Stimulated activated CD8-positive, alpha-beta memory T cell treated with anti-CD3 and anti-CD28 coated beads, Interleukin-2, amount 100 ng/mL, for 48 hours (primary cell): ENCODE measurements at regions not wholly inside any gene's neighbourhood (a gene's known extent, or its start where the extent isn't known, plus 50 kb on each side); places are given as distances from the start of the nearest gene placed in this dataset.

ENCODE experiments used
- DNase-seq, 2 donors: peaks; one replicate each; pipeline ENCODE4 v3.0.0-alpha.2; 2020; ENCODE audit warnings: low read depth in 2 of 2

- DNase-seq, result no peak
Observed at GRCh38 chr10:128967980-128968756, 498.9 kb upstream of the MGMT start.

DNA sequence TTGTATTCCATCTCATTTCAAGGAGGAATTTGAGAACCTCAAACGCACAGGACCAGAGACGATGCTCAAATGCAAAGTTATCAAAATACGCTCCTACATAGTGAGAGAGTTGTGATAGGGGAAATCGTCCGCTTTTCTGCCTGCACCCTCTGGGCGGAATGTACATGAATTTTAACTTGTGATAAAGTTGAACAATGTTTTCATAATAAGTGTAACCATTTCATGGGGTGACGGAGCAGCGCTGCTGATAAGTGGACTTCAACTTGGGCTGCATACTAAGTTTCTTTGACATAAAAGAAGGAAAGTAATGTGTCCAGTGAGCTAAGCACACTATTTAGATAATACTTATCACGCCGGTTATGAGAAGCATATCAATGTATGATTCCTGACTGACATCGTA lies 497.5 kb upstream of the MGMT start:
- DNase-seq, result no peak

- DNase-seq, result no peak
Observed at GRCh38 chr10:128971374-128972035, 495.5 kb upstream of the MGMT start.

DNA sequence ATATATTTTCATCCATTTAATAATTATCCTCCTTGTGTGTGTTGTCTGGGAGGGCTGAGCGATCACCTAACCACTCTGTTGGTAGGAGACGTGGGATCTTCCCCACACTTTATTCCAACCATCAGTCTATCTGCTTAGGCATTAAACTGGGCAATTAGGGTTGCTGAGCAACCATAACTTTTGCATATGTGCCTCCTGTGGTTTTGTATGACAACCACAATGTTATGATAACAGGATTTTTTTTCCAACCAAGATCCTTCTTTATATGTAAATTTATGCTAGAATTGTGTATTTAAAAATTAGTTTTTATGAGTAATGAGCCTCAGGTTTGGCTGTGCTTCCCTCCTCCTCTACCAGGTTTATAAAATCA lies 495.0 kb upstream of the MGMT start:
- DNase-seq, result no peak

- DNase-seq, result no peak
Observed at GRCh38 chr10:128973221-128973620, 493.8 kb upstream of the MGMT start.

DNA sequence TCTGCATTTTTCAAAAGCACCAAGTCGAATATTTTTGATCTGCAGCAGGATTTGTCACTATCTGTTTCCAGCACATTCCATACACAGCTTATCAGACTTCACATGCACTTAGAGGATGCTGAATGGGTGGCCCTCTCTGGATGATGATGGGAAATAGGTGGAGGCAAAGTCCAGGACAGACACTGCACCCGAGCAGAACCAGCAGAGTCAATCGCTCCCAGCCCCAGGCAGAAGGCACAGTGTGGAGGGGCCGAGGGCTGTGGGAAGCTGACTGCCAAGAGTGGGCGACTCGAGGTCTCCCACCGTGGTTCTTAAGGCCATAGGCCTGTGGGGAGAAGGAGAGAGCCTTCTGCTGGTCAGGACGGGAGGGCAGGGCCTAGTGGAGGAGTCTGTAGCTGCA lies 490.2 kb upstream of the MGMT start:
- no peak for DNase-seq

DNA sequence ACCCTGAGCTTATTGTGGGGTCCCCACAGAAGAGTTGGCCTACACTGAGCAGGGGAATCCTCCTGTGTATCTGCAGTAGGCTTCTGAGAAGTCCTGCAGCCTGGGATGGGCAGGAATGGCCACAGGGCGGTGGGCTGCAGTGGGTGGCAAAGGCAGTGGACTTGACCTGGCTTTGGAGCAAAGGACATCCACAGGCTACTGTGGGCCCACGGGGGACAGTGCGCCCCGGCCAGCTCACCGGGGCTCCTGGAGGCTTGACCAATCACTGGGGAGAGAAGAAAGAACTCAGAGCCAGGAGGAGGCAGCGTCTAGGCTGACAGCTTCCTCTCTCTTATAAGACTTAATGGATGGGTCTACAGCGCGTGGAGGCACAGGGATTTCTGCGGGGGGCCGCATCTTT lies 488.8 kb upstream of the MGMT start:
- DNase-seq, result no peak

- no peak for DNase-seq
Observed at GRCh38 chr10:128979405-128979804, 487.6 kb upstream of the MGMT start.

DNA sequence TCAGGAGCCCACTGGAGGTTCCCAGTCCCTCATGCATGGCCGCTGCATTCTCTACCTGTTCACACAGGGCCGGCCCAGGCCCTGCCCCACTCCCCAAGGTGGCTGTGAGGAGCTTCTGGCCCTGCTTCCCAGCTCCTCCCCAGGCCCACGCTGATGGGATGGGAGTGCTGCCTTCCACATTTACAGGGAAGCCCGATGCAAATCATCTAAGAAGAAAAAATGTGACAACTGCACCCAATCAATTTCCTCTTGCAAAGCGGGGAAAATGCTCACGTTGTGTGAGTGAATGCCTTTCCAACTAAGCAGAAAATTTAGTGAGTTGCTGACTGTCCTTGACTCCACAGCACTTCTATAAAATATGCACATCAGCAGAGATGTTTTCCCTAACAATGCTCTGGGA lies 485.8 kb upstream of the MGMT start:
- no peak for DNase-seq

DNA sequence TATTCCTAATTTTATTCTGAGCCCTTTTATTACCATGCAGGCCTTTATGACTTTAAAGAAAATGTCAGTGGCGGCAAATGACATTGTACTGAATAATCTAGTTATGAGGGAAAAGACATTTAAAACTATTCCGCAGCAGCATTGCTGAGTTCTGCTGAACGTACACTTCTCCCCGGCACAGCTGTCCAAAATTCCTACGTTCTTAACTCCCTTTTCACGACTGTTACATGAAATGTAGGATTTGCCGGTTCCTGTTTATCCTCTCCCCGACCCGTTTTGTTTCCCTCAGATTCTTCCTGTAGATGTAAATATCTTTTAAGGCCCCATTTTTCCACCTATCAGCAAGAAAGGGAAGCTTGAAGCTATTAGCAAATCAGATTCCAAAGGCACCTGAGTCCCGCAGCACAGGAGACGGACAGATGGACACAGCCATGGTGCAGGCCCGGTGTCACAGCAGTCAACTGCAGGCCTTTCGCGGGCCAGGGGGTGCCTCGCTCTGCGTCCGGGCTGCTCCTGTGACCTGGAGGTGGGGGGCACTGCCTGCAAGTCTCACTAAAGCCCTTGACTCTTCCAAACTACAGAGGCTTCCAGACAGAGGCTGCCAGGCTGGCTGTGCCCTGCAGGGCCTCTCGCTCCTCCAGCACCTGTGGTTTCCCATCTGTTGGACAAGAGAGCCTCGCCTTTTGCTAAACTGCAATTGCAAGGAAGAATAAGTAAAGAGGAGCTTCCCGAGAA lies 485.0 kb upstream of the MGMT start:
- DNase-seq, result no peak

DNA sequence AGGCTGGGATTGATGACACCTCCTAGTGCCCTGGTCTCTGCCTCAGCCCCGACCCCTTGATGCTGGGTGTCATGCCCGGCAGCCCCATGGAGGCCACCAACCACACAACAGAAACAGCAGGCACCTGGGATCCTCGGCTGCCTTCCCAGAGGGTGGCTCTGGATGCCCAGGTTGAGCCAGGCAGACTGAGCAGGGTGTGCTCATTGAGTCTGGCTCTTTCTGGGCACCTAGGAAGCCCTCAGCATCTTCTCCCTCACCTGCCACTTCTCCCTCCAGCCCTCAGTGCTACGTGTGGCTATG lies 484.5 kb upstream of the MGMT start:
- DNase-seq, result no peak

DNA sequence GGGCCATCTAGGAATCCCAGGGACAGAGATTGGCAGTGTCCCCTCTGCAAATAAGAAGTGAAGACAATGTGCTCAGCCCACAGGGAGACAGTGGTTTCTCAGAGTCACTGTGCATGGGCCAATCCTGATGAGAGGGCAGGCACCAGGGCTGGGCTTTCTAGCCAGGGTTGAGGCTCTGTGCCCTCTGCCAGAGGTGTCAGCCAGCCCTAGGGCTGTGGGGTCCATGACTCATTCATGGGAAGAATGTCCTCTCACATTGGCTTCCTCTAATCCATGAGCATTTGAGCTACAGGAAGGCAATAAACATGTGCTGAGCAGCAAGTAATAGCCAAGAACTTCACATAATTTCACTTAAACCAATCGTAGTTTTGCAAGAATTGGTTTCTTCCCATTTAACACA lies 482.0 kb upstream of the MGMT start:
- no peak for DNase-seq

GRCh38 chr10:128990986-128991385 lies 476.1 kb upstream of the MGMT start:
- DNase-seq, result no peak

- no peak for DNase-seq
Observed at GRCh38 chr10:128992770-128993169, 474.3 kb upstream of the MGMT start.

DNA sequence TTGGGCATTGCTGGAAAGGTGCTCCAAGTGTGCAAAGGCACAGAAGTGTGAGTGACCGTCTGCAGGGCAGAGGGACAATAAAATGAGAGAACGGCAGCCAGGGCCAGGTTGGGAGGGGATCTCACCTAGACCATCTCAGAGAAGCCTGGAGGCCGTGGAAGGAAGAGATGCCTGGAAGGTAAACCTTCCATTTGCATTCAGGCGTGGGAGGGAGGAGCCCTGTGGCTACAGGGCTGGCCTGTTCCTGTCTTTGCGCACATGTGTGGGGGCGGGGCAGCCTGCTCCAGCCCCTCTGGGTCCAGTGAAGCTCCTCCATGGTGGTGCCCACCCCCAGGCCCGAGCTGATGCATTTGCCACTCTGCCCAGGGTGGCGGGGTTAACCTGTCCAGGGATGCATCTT lies 473.6 kb upstream of the MGMT start:
- DNase-seq, result no peak

GRCh38 chr10:128993911-128994538 lies 473.0 kb upstream of the MGMT start:
- DNase-seq, result no peak

GRCh38 chr10:128994598-128995143 lies 472.4 kb upstream of the MGMT start:
- no peak for DNase-seq

DNA sequence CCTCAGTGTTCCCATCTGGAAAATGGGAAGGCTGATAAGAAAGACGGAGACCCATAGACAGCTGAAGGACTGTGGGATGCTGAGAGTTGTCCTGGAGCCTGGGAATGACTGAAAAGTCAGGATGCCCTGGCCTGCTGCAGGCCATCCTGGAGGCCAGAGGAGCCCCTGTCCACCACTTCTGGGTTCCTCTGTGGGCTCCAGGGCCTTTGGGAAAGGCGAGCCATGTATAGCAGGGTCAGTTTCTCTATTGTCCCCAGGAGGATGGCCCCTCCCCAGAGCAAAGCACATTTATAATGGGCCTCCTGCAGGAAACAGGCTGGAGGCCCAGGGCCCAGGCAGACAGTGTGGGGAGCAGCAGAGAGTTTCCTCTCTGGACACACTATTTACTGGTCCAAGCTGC lies 471.4 kb upstream of the MGMT start:
- no peak for DNase-seq

GRCh38 chr10:128996092-128996491 lies 470.9 kb upstream of the MGMT start:
- DNase-seq, result no peak

GRCh38 chr10:128998101-128998805 lies 468.8 kb upstream of the MGMT start:
- no peak for DNase-seq

DNA sequence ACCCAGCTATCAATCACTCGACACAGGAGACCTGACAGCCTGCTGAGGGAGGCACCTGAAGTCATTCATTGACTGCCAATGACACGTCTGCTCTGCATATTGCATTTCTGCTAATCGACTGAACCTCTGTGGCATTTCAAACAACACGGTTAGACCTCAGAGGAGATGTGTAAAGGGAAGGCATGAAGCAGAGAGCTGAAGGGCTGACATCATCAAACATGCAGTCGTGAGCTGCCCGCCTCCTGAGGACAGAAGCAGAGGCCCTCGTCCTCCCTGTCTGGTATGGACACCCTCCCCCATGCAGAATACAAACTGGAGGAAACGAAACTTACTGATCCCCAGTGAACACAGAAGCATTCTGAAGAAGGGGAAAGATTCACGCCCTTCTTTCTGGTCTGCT lies 462.6 kb upstream of the MGMT start:
- no peak for DNase-seq

GRCh38 chr10:129005080-129005479 lies 462.0 kb upstream of the MGMT start:
- DNase-seq, result no peak
